ENCODE measurements at regions not wholly inside any gene's neighbourhood (a gene's known extent, or its start where the extent isn't known, plus 50 kb on each side); places are given as distances from the start of the nearest gene placed in this dataset.
"Not testable (repeated sequence)": the region's sequence is repeated elsewhere in the genome, so short reads cannot be mapped to it uniquely, and the experiment has no call there.

DNA sequence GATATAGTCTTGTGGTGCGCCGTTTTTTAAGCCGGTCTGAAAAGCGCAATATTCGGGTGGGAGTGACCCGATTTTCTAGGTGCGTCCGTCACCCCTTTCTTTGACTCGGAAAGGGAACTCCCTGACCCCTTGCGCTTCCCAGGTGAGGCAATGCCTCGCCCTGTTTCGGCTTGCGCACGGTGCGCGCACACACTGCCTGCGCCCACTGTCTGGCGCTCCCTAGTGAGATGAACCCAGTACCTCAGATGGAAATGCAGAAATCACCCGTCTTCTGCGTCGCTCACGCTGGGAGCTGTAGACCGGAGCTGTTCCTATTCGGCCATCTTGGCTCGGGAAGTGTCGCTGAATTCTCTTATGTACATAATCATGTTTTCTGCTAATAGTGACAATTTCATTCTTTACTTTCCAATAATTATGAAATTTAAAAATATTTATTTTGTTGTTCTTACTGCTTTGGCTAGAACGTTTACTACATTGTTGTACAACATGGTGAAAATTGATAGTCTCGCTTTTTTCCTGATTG, 61.2 kb upstream of the MINDY3 start:
- not testable (repeated sequence) for DNase-seq (ENCODE audit: low spot score)

DNA sequence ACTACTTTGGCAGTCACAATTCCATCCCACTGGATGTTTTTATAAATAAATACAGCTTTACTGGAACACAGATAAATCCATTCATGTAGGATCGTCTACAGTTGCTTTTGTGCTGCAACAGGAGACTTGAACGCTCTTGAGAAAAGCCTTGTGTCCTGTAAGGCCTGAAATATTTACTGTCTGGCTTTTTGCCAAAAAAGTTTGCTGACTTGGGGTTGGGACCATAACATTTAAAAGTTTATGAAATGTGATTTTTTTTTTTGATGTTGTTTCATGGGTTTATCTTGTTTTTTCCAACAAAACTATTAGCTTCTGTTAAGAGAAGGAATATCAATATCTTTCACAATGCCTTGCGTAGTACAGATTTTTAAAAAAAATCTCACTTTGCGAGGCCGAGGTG, 71.1 kb upstream of the MINDY3 start:
- no peak for DNase-seq (ENCODE audit: low spot score)

DNA sequence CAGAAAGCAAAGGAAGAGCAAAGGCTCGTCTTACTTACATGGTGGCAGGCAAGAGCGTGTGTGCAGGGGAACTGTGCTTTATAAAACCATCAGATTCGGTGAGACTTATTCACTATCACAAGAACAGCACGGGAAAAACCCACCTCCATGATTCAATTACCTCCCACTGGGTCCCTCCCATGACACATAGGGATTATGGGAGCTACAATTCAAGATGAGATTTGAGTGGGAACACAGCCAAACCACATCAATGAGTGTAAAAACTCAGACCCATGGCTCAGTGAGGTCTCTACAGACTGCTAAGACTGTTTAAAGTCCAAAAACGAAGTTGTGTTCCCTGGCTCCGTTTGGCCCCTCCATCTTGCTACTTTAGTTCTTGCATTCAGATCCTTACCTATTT, 79.2 kb upstream of the MINDY3 start:
- DNase-seq (ENCODE audit: low spot score), result not testable (repeated sequence)

DNA sequence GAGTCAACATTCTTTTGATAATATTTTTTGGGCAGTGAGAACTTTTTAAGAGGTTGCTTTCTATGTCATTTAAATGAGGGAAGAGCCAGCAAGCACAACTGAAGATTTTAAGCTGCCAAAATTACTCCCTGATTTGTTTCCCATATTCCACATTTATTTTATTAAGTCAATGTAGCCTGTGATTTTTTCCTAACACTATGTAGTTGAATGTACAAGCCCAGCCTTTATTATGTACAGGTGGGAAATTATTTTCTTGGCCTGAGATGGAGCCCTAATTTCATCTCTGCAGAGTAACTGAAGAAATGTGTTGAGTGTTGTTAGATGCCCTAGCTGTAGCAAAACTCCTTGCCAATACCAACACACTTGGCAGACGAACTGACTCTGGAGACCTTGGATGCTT, 83.1 kb upstream of the MINDY3 start:
- no peak for DNase-seq (ENCODE audit: low spot score)

DNA sequence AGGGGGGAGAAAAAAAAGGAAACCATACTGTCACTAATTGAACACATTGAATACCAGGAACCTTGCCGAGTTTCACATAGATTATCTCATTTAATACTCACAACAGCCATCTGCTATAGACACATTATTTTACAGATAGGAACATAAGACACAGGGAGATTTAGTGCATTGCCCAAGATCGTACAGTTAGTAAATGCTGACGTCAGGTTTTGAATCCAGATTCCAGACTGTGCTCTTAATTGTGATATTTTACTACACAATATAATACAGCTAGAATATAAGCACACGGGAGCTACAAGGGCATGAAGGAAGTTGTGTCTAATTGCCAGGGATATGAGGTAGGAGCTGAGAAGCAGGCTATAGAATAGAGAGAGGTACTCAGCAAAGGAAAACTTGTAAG, 93.9 kb upstream of the MINDY3 start:
- no peak for DNase-seq (ENCODE audit: low spot score)

DNA sequence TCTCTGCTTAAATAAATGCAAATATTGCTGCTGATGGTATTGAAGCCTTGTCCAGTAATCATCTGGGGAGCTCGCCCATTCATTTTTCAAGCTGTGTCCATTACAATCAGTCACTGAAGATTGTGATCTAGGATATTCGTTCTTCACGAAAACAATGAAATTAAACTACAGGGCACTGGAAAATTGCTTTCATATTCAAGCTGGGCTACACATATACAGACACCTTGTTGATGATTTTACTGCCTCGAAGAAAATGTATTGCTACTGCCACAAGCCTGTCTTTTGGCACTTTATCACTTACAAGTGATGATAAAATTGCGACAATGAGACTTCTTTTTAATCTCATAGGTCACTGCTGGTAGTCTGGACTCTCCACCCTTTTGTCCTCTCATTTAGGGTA, 100.0 kb upstream of the MINDY3 start:
- no peak for DNase-seq (ENCODE audit: low spot score)

DNA sequence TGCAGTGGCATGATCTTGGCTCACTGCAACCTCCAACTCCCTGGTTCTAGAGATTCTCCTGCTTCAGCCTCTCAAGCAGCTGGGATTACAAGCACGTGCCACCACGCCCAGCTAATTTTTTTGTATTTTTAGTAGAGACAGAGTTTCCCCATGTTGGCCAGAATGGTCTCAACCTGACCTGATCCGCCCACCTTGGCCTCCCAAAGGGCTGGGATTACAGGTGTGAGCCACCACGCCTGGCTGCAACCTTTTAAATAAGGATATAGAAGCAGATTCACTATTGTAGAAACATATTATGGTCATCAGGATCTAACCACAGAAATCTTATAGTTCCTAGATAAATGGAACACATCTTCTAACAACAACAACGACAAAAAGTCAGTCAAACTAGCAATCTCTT, 112.4 kb upstream of the MINDY3 start:
- not testable (repeated sequence) for DNase-seq (ENCODE audit: low spot score)

DNA sequence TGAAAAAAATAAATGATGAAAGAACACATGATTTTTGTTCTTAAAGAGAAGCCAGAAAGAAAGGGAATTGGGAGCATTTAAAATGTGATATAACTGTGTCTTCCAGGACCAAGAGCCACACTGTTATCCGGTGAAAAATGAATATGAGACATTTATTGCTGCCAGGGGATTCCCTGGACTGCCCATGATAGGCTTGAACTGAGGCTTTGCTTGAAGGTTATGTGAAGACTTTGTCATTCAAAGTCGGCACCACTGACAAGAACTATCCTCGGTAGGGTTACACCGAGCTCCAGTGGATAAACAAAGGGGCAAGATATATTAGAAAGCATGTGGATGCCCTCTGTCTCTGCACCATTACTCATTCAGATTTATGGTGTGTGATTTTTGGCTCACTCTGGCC, 125.4 kb upstream of the MINDY3 start:
- DNase-seq (ENCODE audit: low spot score), result no peak

DNA sequence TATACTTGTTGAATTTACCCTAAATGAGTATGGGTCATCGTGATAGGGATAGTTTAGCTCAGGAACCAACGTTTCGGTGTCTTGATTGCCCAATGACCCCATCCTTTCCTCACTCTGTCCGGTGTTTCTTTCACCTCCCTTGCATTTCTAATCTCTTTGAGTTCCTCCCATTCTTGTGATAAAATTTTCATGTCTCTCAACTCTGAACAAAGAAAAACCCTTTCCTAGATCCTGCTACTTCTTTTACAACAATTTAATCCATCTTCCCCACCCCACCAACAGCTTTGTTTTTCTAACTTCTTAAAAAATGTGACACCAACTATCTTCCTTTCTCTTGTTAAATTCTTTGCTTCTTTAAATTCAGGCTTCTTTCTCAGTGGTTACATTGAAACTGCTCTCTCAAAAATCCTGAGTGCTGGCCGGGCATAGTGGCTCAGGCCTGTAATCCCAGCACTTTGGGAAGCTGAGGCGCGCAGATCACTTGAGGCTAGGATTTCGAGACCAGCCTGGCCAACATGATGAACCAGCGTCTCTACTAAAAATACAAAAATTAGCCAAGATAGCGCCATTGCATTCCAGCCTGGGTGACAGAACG, 130.3 kb upstream of the MINDY3 start:
- no peak for DNase-seq (ENCODE audit: low spot score)

DNA sequence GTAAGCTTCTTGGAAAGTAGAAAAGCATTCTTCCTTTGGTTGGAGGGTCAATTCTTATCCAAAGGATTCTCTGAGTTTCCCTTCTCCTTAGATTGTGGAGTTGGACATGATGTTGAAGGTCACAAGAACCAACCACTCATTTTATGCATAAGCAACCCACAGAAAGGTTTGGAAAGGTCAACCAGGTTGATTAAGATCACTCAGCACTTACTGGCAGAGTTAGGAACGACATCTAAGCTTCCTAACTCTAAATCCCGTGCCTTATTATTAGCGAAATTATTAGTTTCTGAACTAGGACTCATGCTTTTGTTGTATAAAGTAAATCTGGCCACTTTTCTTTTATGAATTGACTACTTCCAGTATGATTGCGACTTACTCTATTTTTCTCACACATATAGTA, 137.0 kb upstream of the MINDY3 start:
- no peak for DNase-seq (ENCODE audit: low spot score)

DNA sequence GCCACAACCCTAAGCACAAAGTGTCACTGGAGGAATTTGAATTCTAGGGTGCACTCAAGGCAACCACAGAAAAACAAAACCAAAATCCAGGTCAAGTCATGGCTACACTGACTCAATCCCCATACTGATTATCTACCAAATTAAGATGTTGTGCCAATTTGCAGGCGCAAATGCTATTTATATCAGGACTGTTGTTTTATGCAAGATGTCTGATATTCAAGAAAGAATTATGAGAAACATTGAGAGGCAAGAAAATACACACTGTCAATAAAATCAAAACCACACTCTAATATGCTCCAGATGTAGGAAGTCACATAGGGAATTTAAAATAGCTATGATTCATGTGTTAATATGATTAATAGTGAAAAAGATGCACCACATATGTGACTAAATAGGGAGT, 141.3 kb upstream of the MINDY3 start:
- DNase-seq (ENCODE audit: low spot score), result no peak

DNA sequence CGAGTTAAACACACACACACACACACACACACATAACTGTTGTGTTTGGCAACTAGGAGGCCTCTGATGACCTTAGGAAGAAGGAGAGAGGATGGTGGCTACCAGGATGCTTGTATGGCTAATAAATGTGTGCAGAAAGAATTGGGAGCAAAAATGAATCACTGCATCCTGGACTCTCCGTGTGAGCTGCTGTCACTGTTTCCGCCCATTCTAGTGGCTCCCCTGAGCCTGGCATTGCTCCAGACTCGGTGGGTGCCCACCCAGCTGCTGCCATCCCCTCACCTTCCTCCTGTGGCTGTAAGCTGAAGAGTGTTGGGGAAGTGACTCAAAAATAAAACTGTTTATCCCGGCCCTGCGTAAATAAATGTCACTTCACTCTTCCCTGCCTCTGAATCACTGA, 149.5 kb upstream of the MINDY3 start:
- DNase-seq (ENCODE audit: low spot score), result no peak

DNA sequence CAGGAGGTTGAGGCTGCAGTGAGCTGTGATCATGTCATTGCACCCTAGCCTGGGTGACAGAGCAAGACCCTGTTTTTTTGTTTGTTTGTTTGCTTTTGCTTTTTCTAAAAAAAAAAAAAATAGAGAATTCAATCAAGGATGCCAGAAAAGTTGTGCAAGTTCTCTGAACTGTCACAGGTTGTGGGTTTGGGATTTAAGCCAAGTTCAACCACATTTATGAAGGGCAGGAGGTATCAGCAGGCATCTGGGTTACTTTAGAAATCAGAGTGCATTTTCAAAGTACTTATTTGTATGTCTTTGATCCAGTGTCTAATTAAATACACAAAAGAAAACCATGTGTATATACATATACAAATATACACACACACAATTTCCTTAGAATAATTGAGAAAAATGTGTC, 151.2 kb upstream of the MINDY3 start:
- no peak for DNase-seq (ENCODE audit: low spot score)

DNA sequence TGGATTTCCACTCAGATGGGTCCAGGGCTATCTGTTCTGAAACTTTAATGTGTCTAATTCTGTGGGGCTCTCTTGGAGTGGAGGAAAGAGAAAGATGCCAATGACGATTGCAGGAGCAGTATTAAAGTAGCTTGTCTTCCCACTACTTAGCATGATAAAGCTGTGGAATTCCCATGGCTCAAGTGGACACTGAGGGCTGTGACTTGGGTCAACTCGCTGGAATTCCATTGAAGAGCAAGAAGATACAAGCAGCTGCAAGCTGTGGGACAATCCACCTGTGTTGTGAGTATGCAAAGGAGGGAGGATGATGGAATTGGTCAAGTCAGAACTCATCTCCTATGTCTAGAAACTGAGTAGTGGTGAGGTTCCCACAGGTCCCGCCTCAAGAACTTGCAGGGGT, 154.2 kb upstream of the MINDY3 start:
- DNase-seq (ENCODE audit: low spot score), result no peak

DNA sequence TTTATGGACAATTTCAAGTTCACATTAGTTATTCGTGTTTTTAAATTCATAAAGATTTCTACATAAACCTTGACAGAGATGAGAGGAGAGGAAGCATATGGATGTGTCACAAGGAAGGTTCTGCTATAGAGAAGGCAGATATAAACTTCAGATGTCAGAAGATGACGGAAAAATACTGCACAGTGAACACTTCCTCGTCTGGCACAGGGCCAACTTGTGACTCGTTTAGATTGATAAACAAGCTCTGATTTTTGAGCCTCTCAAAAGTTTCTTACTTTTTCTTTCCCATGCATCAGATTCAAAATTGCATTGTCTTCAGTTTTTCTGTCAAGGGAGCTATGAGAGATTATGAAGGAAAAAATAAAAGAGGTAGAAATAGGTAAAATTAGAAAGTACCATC, 156.4 kb upstream of the MINDY3 start:
- no peak for DNase-seq (ENCODE audit: low spot score)

DNA sequence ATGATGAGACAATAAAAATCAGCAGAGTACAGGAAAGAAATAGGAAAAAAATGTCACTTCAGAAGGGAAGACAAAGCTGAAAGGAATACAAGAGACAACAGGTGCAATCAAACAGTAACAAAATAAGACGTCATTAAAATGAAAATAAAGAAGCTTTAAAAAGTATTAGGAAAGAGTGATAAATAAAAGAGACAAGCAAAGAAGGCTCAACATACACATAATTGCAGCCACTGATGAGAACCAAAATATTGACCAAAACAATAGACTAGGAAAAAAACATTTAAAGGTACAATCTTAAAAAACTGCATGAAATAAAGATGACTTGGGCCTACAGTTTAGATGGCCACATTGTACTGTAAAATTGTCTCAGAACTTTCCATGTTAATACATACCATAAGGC, 160.5 kb upstream of the MINDY3 start:
- DNase-seq (ENCODE audit: low spot score), result no peak

DNA sequence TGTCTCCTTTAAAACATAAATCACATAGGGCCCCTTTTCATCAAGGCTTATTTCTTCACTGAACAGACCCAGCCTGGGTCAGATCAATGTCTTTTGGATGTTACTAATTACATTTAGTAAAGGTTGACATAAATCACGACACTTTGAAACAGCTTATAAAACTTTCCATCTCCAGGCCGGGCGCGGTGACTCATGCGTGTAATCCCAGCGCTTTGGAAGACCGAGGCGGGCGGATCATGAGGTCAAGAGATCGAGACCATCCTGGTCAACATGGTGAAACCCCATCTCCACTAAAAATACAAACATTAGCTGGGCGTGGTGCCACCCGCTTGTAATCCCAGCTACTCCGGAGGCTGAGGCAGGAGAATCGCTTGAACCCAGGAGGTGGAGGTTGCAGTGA, 166.5 kb upstream of the MINDY3 start:
- DNase-seq (ENCODE audit: low spot score), result not testable (repeated sequence)

DNA sequence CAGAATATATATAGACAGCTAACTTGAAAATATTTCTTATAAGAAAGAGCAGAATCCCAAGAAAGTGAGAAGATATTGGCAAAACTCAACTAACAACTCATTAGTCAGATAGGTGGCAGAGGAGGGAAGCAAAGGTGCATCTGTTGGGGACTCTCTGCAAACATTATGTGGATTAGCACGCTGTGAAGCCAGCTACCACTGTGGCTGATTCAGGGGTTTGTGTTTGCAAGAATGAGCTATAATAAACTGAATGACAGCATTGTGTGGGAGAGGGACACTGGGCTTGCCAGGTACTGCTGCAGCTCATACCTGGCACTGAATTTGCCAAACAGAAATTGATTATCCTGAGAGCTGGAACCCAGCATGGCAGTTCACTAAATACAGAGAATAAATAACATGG, 170.3 kb upstream of the MINDY3 start:
- DNase-seq (ENCODE audit: low spot score), result no peak

DNA sequence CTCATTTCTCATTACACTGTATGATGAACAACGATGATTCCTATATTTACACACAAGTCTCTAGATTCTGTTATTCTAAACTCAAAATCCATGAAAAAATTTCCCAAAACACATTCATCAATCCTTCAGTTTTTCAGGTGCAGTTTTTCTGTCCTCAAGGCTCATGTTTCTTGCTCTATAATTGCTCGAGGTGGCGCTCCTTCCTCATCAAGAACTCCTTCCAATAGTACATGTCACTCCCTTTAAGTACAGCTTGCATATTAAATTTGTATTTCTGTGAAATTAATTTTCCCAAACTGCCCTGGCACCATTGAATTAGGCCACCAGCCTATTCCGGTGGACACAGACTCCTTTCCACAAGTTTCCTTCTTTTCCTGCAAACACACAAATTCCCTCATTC, 188.7 kb upstream of the MINDY3 start:
- DNase-seq (ENCODE audit: low spot score), result no peak

DNA sequence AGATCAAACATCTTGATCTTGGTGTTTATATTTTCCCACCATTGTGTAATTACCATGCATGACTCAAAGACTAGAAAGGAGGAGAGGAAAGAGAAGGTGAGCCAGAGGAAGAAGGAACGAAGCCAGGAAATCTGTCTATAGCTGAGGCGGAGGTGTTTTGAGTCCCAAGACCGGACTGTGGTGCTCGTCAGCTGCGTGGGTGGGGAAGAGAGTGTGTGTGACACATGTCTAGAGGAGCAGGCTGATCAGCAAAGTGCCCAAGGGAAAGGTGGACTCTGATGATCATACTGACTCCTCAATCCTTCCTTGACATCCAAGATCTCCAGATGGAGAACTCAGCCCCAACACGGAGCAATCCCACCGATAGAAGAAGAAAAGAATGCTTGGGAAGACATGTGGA, 189.5 kb upstream of the MINDY3 start:
- no peak for DNase-seq (ENCODE audit: low spot score)

DNA sequence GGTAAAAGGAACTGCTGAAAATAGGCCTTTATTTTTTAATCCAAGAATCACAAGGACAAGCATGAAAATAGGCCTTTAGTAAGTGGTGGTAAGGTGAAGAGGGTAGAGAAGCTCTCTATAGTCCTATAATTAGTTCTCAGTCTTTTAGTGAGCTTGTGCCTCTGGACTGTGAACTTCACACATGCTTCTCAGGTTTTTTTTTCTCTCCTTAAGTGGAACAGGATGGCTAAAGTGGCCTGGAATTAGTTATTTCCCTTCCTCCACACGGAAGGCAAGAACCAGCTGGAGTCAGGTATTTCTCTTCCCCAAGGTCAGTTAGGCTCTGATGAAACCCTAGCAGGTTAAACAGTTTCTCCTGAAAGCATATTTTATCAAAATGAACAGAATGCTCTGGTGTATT, 203.0 kb upstream of the MINDY3 start:
- DNase-seq (ENCODE audit: low spot score), result no peak

DNA sequence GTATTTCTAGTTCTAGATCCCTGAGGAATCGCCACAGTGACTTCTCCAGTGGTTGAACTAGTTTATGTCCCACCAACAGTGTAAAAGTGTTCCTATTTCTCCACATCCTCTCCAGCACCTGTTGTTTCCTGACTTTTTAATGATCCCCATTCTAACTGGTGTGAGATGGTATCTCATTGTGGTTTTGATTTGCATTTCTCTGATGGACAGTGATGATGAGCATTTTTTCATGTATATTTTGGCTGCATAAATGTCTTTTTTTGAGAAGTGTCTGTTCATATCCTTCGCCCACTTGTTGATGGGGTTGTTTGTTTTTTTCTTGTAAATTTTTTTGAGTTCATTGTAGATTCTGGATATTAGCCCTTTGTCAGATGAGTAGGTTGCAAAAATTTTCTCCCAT, 223.2 kb upstream of the MINDY3 start:
- not testable (repeated sequence) for DNase-seq (ENCODE audit: low spot score)

DNA sequence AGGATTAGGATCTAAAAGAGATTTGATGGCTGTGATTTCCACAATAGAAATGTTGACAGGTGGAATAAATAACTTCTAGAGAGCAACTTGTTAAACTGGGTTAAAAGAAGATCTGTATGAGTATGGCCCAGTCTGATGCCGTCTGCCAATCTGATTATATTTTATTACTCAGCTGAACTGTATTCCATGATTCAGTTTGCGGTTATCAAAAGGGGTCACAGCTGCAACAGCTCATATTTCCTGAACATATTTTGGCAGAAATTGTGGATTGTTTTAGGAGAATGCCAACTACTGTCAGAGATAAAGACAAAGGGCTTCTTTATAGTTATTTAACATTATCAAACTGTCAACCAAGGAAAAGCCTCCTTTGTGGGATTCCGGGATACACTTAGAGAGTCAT, 244.8 kb upstream of the MINDY3 start:
- no peak for DNase-seq (ENCODE audit: low spot score)

DNA sequence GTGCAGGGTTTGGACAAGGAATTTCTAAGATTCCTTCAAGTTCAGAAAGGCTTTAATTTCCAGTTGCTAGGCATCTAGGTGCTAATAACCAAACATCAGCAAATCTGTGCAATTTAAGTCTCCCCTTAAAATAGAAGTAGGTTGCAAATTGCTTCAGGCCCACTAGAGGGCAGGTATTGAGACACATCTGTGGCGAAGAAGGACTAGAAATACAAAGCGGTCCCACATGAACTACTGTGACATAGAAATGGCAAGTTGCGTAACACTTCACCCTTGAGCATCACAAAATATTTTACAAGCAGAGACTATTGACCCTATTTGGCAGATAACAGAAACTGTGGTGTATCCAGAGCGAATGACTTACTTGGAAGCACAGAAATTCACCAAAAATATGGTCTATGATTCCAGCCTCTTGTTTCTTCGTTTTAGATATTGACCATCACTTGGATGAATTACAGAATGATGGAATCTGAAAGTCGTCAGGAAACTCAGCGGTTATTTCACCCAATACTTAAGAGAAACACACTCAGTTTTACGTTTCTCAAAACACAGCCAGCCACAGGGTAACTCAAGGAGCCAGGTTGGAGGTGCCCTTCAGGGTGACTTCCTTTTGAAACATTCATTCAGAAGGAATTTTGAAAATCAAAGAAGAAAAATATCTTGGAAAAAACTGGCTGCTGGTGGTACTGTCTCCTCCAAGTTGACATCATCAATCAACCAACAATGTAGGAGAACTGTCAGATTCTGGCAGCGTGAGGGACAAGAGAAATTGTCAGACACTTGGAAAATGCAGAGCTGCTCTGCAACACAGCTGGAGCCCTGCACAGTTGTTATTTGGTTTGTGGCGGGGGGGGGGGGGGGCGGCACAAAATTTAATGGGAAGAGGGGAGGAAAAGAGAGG, 256.3 kb upstream of the MINDY3 start:
- DNase-seq (ENCODE audit: low spot score), result no peak
